Fibroblast of lung (primary cell): ENCODE measurements at regions not wholly inside any gene's neighbourhood (a gene's known extent, or its start where the extent isn't known, plus 50 kb on each side); places are given as distances from the start of the nearest gene placed in this dataset.

Experiments
- EZH2 ChIP-seq: IDR thresholded peaks from 2 replicates; pipeline ENCODE4 v1.5.1; 2012; ENCODE audit warnings: low read length, control low read depth, mild to moderate bottlenecking; ENCODE audit errors: missing control alignments
- TF ChIP-seq, protein P1 (sequence below), 2 donors: IDR thresholded peaks in 1 of 2; conservative IDR thresholded peaks in 1 of 2; 1 replicate in 1 of 2; 2 replicates in 1 of 2; pipeline ENCODE4 v1.5.1; 2011 to 2012; ENCODE audit warnings: low read length in 2 of 2, control low read depth in 1 of 2, inconsistent platforms in 1 of 2, low read depth in 1 of 2, mild to moderate bottlenecking in 1 of 2

DNA sequence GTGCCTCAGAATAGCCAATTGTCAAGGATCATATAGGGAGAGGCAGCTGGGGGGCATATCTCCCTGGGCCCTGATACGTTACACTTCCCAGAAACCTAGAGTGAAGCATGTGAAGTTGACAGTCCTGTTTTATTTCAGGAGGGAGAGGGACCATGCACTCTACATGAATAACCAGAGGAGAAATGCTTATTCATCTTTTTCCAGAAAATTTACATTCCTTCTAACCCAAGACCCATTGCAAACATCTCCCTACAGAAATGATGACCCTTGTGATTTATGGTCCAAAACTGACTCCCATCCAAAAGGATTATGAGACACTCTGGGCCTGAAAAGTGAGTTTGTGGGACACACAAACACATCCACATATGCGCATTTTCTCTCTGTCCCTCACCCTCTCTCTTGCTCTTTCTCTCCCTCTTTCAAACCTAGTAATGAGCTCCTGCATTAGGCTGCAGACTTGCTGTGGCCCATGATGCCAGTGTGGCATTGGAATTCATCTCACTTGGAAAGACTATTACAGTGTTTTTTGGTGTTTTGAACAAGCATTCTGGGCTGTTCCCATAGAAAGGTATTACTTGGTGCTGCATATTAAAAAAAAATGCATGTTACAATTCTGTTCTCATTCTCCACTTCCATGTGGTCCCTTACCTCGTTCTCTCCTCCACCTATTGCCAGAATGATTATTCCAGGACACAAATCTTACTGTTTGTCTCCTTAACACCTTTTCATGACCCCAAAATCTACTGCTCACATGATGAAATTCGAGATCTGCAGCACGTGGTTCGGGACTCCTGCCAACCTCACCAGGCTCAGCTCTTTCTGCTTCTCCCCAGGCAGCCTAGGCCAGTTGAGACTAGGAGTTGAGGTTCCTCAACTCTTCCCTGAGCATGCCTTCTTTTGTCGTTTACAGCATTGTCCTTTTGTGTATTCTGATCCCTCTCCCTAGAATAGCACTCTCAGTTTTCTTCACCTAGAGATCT, 451.3 kb upstream of the KLF4 start:
- TF ChIP-seq, protein P1, sequence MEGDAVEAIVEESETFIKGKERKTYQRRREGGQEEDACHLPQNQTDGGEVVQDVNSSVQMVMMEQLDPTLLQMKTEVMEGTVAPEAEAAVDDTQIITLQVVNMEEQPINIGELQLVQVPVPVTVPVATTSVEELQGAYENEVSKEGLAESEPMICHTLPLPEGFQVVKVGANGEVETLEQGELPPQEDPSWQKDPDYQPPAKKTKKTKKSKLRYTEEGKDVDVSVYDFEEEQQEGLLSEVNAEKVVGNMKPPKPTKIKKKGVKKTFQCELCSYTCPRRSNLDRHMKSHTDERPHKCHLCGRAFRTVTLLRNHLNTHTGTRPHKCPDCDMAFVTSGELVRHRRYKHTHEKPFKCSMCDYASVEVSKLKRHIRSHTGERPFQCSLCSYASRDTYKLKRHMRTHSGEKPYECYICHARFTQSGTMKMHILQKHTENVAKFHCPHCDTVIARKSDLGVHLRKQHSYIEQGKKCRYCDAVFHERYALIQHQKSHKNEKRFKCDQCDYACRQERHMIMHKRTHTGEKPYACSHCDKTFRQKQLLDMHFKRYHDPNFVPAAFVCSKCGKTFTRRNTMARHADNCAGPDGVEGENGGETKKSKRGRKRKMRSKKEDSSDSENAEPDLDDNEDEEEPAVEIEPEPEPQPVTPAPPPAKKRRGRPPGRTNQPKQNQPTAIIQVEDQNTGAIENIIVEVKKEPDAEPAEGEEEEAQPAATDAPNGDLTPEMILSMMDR (conservative IDR thresholded peaks at IDR 0.05 in 1 of 2, IDR thresholded peaks at IDR 0.05 in 1 of 2; ENCODE audit: low read depth in 1 of 2, low read length in 2 of 2), result no peak
- TF ChIP-seq EZH2, result no peak
